NB4 (cell line): ENCODE measurements at regions not wholly inside any gene's neighbourhood (a gene's known extent, or its start where the extent isn't known, plus 50 kb on each side); places are given as distances from the start of the nearest gene placed in this dataset.

Experiments used
- CTCF ChIP-seq: IDR thresholded peaks from one replicate; pipeline ENCODE4 v1.5.1; 2012; ENCODE audit warnings: low read depth, low read length
- MYC ChIP-seq: IDR thresholded peaks from 2 replicates; pipeline ENCODE4 v1.6.1; 2011; ENCODE audit warnings: low read depth, low read length
- POLR2A ChIP-seq: IDR thresholded peaks from 2 replicates; pipeline ENCODE4 v1.6.1; 2011; ENCODE audit warnings: mild to moderate bottlenecking; ENCODE audit not compliant: insufficient read length; ENCODE audit errors: extremely low read depth
- TF ChIP-seq, protein P1 (sequence below): IDR thresholded peaks from 2 replicates; pipeline ENCODE4 v1.6.1; 2011; ENCODE audit warnings: low read depth, low read length

GRCh38 chr11:111045874-111046273 lies 199.7 kb upstream of the POU2AF2 start:
- TF ChIP-seq CTCF (no peak), POLR2A (no peak), MYC (no peak)
- TF ChIP-seq, protein P1, sequence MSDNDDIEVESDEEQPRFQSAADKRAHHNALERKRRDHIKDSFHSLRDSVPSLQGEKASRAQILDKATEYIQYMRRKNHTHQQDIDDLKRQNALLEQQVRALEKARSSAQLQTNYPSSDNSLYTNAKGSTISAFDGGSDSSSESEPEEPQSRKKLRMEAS, result no peak
